ENCODE measurements at regions not wholly inside any gene's neighbourhood (a gene's known extent, or its start where the extent isn't known, plus 50 kb on each side); places are given as distances from the start of the nearest gene placed in this dataset.

GRCh38 chr16:13528691-13529090 lies 391.3 kb upstream of the ERCC4 start:
- no peak for TF ChIP-seq CTCF (IDR thresholded peaks at IDR 0.05)
- TF ChIP-seq POLR2A (IDR thresholded peaks at IDR 0.05): no peak

Measured in right lobe of liver (tissue), 4 donors.